ENCODE measurements at regions not wholly inside any gene's neighbourhood (a gene's known extent, or its start where the extent isn't known, plus 50 kb on each side); places are given as distances from the start of the nearest gene placed in this dataset.

DNA sequence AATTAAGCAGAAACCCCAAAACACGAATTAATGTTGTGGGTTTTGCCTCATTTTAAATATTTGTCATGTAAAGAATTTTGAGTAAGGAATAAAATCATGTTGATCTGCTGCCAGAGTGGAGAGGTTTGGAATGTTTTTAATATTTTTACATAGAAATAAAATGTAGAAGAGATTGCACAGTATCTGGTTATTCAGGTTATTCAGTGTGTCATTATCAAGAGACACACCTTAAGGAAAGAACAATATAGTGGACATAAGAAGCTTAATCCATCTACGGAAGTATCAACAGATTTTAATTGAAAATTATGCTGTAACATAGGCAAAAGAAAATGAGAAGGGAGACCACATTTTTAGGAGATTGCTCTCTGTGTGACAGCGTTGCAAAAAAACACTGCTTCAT lies 410.4 kb downstream of the MED10 start:
- H3K9me3 ChIP-seq (ENCODE audit: low read depth): no peaks in the 10 kb centered on the region

DNA sequence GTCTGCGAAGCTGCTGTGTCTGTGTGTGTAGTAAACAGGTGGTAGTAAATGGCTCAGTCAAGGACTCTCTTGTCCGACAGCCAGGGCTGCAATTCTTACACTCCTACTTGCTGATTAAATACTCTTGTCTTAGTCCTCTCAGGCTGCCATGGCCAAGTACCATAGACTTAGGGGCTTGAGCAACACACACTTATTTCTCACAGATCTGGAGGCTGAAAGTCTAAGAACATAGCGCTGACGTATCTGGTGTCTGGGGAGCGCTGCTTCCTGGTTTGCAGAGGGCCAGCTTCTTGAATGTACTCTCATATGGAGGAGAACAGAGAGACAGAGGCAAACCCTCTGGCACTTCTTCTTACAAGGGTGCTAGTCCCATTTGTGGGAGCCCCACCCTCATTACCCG lies 411.0 kb downstream of the MED10 start:
- DNase-seq: no peak
- Histone ChIP-seq H3K9me2 (ENCODE audit: insufficient read depth) (no peaks in the 10 kb centered on the region), H3K4me1 (ENCODE audit: insufficient read depth) (no peaks in the 10 kb centered on the region), H3K4me3 (no peak overlapping the region), H3K79me2 (ENCODE audit: insufficient read depth) (no peaks in the 10 kb centered on the region), H3K9me3 (ENCODE audit: low read depth) (no peaks in the 10 kb centered on the region), H4K20me1 (ENCODE audit: insufficient read depth) (no peaks in the 10 kb centered on the region), H2AFZ (no peak overlapping the region), H3K27ac (no peak overlapping the region), H3F3A (ENCODE audit: insufficient read depth) (no peaks in the 10 kb centered on the region), H3K27me3 (replicated peaks; ENCODE audit: insufficient read depth) (no peaks in the 10 kb centered on the region), H3K9ac (no peak overlapping the region), H3K36me3 (ENCODE audit: low read depth) (no peaks in the 10 kb centered on the region), H3K4me2 (ENCODE audit: unreplicated experiment) (no peak overlapping the region)
- 40 to 41% methylated on average over 6 of the region's 6 CpGs for WGBS, 2 experiments (ENCODE audit: low coverage in 1 of 2, low lambda C conversion rate in 2 of 2, missing lambda C conversion rate in 2 of 2)
- TF ChIP-seq EZH2phosphoT487 (IDR thresholded peaks at IDR 0.05; ENCODE audit: insufficient read depth, low read depth): no peak
- TF ChIP-seq EZH2 (IDR thresholded peaks at IDR 0.05; ENCODE audit: insufficient read depth, poor library complexity, severe bottlenecking): no peak
- in situ Hi-C loops (cut with MboI): no loop called here

More for the DNA sequence above, 410.4 kb downstream of the MED10 start:
- H3K4me1 ChIP-seq (ENCODE audit: insufficient read depth): no peaks in the 10 kb centered on the region
- H3K79me2 ChIP-seq (ENCODE audit: insufficient read depth): no peaks in the 10 kb centered on the region
- no peaks in the 10 kb centered on the region for H3K9me2 ChIP-seq (ENCODE audit: insufficient read depth)
- WGBS, 2 experiments (ENCODE audit: low coverage in 1 of 2, low lambda C conversion rate in 2 of 2, missing lambda C conversion rate in 2 of 2): 16 to 20% methylated on average over 3 of the region's 3 CpGs
- no peak overlapping the region for H3K4me2 ChIP-seq (ENCODE audit: unreplicated experiment)
- H2AFZ ChIP-seq: no peak overlapping the region
- H3K4me3 ChIP-seq: no peak overlapping the region
- in situ Hi-C loops (cut with MboI): no loop called here
- no peaks in the 10 kb centered on the region for H3K27me3 ChIP-seq (replicated peaks; ENCODE audit: insufficient read depth)
- H3K9ac ChIP-seq: no peak overlapping the region
- no peak overlapping the region for H3K27ac ChIP-seq
- H3F3A ChIP-seq (ENCODE audit: insufficient read depth): no peaks in the 10 kb centered on the region
- TF ChIP-seq EZH2phosphoT487 (IDR thresholded peaks at IDR 0.05; ENCODE audit: insufficient read depth, low read depth): no peak
- no peak for TF ChIP-seq EZH2 (IDR thresholded peaks at IDR 0.05; ENCODE audit: insufficient read depth, poor library complexity, severe bottlenecking)
- no peak for DNase-seq
- no peaks in the 10 kb centered on the region for H4K20me1 ChIP-seq (ENCODE audit: insufficient read depth)
- H3K36me3 ChIP-seq (ENCODE audit: low read depth): no peaks in the 10 kb centered on the region

- no peaks in the 10 kb centered on the region for H3K36me3 ChIP-seq (ENCODE audit: low read depth)
- in situ Hi-C loops (cut with MboI): no loop called here
- no peaks in the 10 kb centered on the region for H3K27me3 ChIP-seq (replicated peaks; ENCODE audit: insufficient read depth)
- no peaks in the 10 kb centered on the region for H3K79me2 ChIP-seq (ENCODE audit: insufficient read depth)
- no peak overlapping the region for H3K4me2 ChIP-seq (ENCODE audit: unreplicated experiment)
- no peaks in the 10 kb centered on the region for H4K20me1 ChIP-seq (ENCODE audit: insufficient read depth)
- WGBS, 2 experiments (ENCODE audit: low coverage in 1 of 2, low lambda C conversion rate in 2 of 2, missing lambda C conversion rate in 2 of 2): 3 to 7% methylated on average over 5 of the region's 5 CpGs
- DNase-seq: no peak
- no peak overlapping the region for H3K9ac ChIP-seq
- H3K9me3 ChIP-seq (ENCODE audit: low read depth): no peaks in the 10 kb centered on the region
- no peaks in the 10 kb centered on the region for H3F3A ChIP-seq (ENCODE audit: insufficient read depth)
- H3K4me1 ChIP-seq (ENCODE audit: insufficient read depth): no peaks in the 10 kb centered on the region
- H2AFZ ChIP-seq: no peak overlapping the region
- TF ChIP-seq EZH2 (IDR thresholded peaks at IDR 0.05; ENCODE audit: insufficient read depth, poor library complexity, severe bottlenecking) (no peak), EZH2phosphoT487 (IDR thresholded peaks at IDR 0.05; ENCODE audit: insufficient read depth, low read depth) (no peak)
- H3K27ac ChIP-seq: no peak overlapping the region
- H3K9me2 ChIP-seq (ENCODE audit: insufficient read depth): no peaks in the 10 kb centered on the region
- H3K4me3 ChIP-seq: no peak overlapping the region
Measured at GRCh38 chr5:5965132-5965531, 413.2 kb downstream of the MED10 start.

- no peaks in the 10 kb centered on the region for H3K4me1 ChIP-seq (ENCODE audit: insufficient read depth)
- H3K27ac ChIP-seq: no peak overlapping the region
- H3K9me2 ChIP-seq (ENCODE audit: insufficient read depth): no peaks in the 10 kb centered on the region
- no peak for TF ChIP-seq EZH2phosphoT487 (IDR thresholded peaks at IDR 0.05; ENCODE audit: insufficient read depth, low read depth)
- no peak for TF ChIP-seq EZH2 (IDR thresholded peaks at IDR 0.05; ENCODE audit: insufficient read depth, poor library complexity, severe bottlenecking)
- no peaks in the 10 kb centered on the region for H3K36me3 ChIP-seq (ENCODE audit: low read depth)
- no peak overlapping the region for H3K9ac ChIP-seq
- in situ Hi-C loops (cut with MboI): no loop called here
- no peaks in the 10 kb centered on the region for H3K27me3 ChIP-seq (replicated peaks; ENCODE audit: insufficient read depth)
- no peaks in the 10 kb centered on the region for H3F3A ChIP-seq (ENCODE audit: insufficient read depth)
- H4K20me1 ChIP-seq (ENCODE audit: insufficient read depth): no peaks in the 10 kb centered on the region
- WGBS, 2 experiments (ENCODE audit: low coverage in 1 of 2, low lambda C conversion rate in 2 of 2, missing lambda C conversion rate in 2 of 2): 21 to 37% methylated on average over 4 of the region's 4 CpGs
- H3K4me2 ChIP-seq (ENCODE audit: unreplicated experiment): no peak overlapping the region
- H3K4me3 ChIP-seq: no peak overlapping the region
- no peaks in the 10 kb centered on the region for H3K9me3 ChIP-seq (ENCODE audit: low read depth)
- H3K79me2 ChIP-seq (ENCODE audit: insufficient read depth): no peaks in the 10 kb centered on the region
- no peak overlapping the region for H2AFZ ChIP-seq
- DNase-seq: no peak
Measured at GRCh38 chr5:5964347-5964746, 414.0 kb downstream of the MED10 start.

- Histone ChIP-seq H3K36me3 (ENCODE audit: low read depth) (no peaks in the 10 kb centered on the region), H3K9me2 (ENCODE audit: insufficient read depth) (no peaks in the 10 kb centered on the region), H4K20me1 (ENCODE audit: insufficient read depth) (no peaks in the 10 kb centered on the region), H3K4me1 (ENCODE audit: insufficient read depth) (no peaks in the 10 kb centered on the region), H2AFZ (no peak overlapping the region), H3K27me3 (replicated peaks; ENCODE audit: insufficient read depth) (no peaks in the 10 kb centered on the region), H3K4me3 (no peak overlapping the region), H3K4me2 (ENCODE audit: unreplicated experiment) (no peak overlapping the region), H3K27ac (no peak overlapping the region), H3K9ac (no peak overlapping the region), H3K9me3 (ENCODE audit: low read depth) (no peaks in the 10 kb centered on the region), H3F3A (ENCODE audit: insufficient read depth) (no peaks in the 10 kb centered on the region), H3K79me2 (ENCODE audit: insufficient read depth) (no peaks in the 10 kb centered on the region)
- 14 to 15% methylated on average over 2 of the region's 2 CpGs for WGBS, 2 experiments (ENCODE audit: low coverage in 1 of 2, low lambda C conversion rate in 2 of 2, missing lambda C conversion rate in 2 of 2)
- in situ Hi-C loops (cut with MboI): no loop called here
- TF ChIP-seq EZH2phosphoT487 (IDR thresholded peaks at IDR 0.05; ENCODE audit: insufficient read depth, low read depth): no peak
- no peak for TF ChIP-seq EZH2 (IDR thresholded peaks at IDR 0.05; ENCODE audit: insufficient read depth, poor library complexity, severe bottlenecking)
- DNase-seq: no peak
Measured at GRCh38 chr5:5957737-5958136, 420.6 kb downstream of the MED10 start.

All from GM23248 (cell line).